SK-N-SH (cell line): ENCODE measurements at regions not wholly inside any gene's neighbourhood (a gene's known extent, or its start where the extent isn't known, plus 50 kb on each side); places are given as distances from the start of the nearest gene placed in this dataset.

Experiments used
- CTCF ChIA-PET: fragments of 300-600, 350-600 bp; formaldehyde crosslinking; extraction: SDS; loops from one replicate; lab custom pipeline; 2021; lab: Yijun Ruan, JAX
- POLR2A ChIA-PET: fragments of 350-600 bp; sonication (Branson Sonifier 250); formaldehyde crosslinking; extraction: SDS; loops from one replicate; lab custom pipeline; 2020; ENCODE audit warnings: antibody characterized with exemption, inconsistent platforms; lab: Yijun Ruan, JAX
- DNase-seq: peaks from one replicate; pipeline ENCODE4 v3.0.0; 2012
- H2AFZ ChIP-seq: fragments of 200-600 bp; sonication (generic); 2 replicates; pipeline ENCODE4 v1.8.1; 2016; ENCODE audit warnings: antibody characterized with exemption, mild to moderate bottlenecking, low read depth
- H3F3A ChIP-seq: fragments of 200-600 bp; sonication (generic); replicated peaks from 2 replicates; pipeline ENCODE3; 2016; ENCODE audit warnings: antibody characterized with exemption, mild to moderate bottlenecking; ENCODE audit not compliant: insufficient read depth
- H3K27ac ChIP-seq, 2 experiments: fragments of 200-500 bp in 1 of 2; fragments of 200-600 bp in 1 of 2; sonication (Bioruptor generic) in 1 of 2; sonication (generic), shearing (Covaris generic) in 1 of 2; 2 replicates each; pipeline versions ENCODE4 v1.5.1 to v1.6.1; 2014 to 2016; ENCODE audit warnings: low read depth in 2 of 2, inconsistent platforms in 1 of 2, low read length in 1 of 2, mild to moderate bottlenecking in 1 of 2, mixed read lengths in 1 of 2
- H3K27me3 ChIP-seq: fragments of 200-600 bp; sonication (generic), shearing (Covaris generic); 2 replicates; pipeline ENCODE4 v1.6.1; 2016; ENCODE audit warnings: mixed run types; ENCODE audit not compliant: insufficient read depth
- H3K36me3 ChIP-seq, 2 experiments: fragments of 200-500 bp in 1 of 2; fragments of 200-600 bp in 1 of 2; sonication (Bioruptor generic) in 1 of 2; sonication (generic) in 1 of 2; replicated peaks in 1 of 2; 2 replicates each; pipeline versions ENCODE3 to v1.5.1; 2014 to 2016; ENCODE audit warnings: low read length in 1 of 2, mild to moderate bottlenecking in 1 of 2; ENCODE audit not compliant: insufficient read depth in 2 of 2, control insufficient read depth in 1 of 2
- H3K4me1 ChIP-seq, 2 experiments: fragments of 200-500 bp in 1 of 2; fragments of 200-600 bp in 1 of 2; sonication (Bioruptor generic) in 1 of 2; sonication (generic), shearing (Covaris generic) in 1 of 2; 2 replicates each; pipeline versions ENCODE4 v1.5.1 to v1.6.1; 2014 to 2016; ENCODE audit warnings: low read depth in 1 of 2, low read length in 1 of 2, mixed run types in 1 of 2; ENCODE audit not compliant: insufficient read depth in 2 of 2, control insufficient read depth in 1 of 2
- H3K4me2 ChIP-seq: fragments of 200-600 bp; sonication (generic), shearing (Covaris generic); 2 replicates; pipeline ENCODE4 v1.6.1; 2017; ENCODE audit warnings: mixed run types
- H3K4me3 ChIP-seq, 2 experiments: fragments of 200-500 bp in 1 of 2; fragments of 200-600 bp in 1 of 2; sonication (Bioruptor generic) in 1 of 2; sonication (generic), shearing (Covaris generic) in 1 of 2; 2 replicates each; pipeline versions ENCODE4 v1.5.1 to v1.8.1; 2014 to 2016; ENCODE audit warnings: low read depth in 2 of 2, inconsistent platforms in 1 of 2, low read length in 1 of 2, mild to moderate bottlenecking in 1 of 2, mixed read lengths in 1 of 2, moderate library complexity in 1 of 2
- H3K79me2 ChIP-seq: fragments of 200-600 bp; sonication (generic); 2 replicates; pipeline ENCODE4 v1.8.1; 2017; ENCODE audit warnings: mild to moderate bottlenecking; ENCODE audit not compliant: insufficient read depth
- H3K9ac ChIP-seq: fragments of 200-600 bp; sonication (generic); 2 replicates; pipeline ENCODE4 v1.6.1; 2017; ENCODE audit warnings: mixed run types
- H3K9me2 ChIP-seq: fragments of 200-600 bp; sonication (generic); 2 replicates; pipeline ENCODE4 v1.6.1; 2017; ENCODE audit warnings: mixed run types
- H3K9me3 ChIP-seq: fragments of 200-600 bp; sonication (generic); 2 replicates; pipeline ENCODE4 v1.6.1; 2017; ENCODE audit warnings: mixed run types, mild to moderate bottlenecking, moderate library complexity
- H4K20me1 ChIP-seq: fragments of 200-600 bp; sonication (generic); 2 replicates; pipeline ENCODE4 v1.6.1; 2017; ENCODE audit warnings: mild to moderate bottlenecking, mixed run types; ENCODE audit not compliant: insufficient read depth
- CHD2 ChIP-seq: fragments of 150-350 bp; IDR thresholded peaks from 2 replicates; pipeline ENCODE4 v1.6.1; 2018; ENCODE audit warnings: low read length; ENCODE audit not compliant: partially characterized antibody
- EP300 ChIP-seq, 2 experiments: IDR thresholded peaks; 2 replicates each; pipeline versions ENCODE4 v1.4.0 to v1.6.1; 2012; ENCODE audit warnings: borderline replicate concordance in 1 of 2, low read depth in 1 of 2, low read length in 1 of 2
- EZH2phosphoT487 ChIP-seq: fragments of 200-600 bp; sonication (generic); IDR thresholded peaks from 2 replicates; pipeline ENCODE4 v1.6.1; 2017; ENCODE audit warnings: low read depth, mixed run types, mild to moderate bottlenecking, antibody characterized with exemption, moderate library complexity, borderline replicate concordance
- GATA2 ChIP-seq: sonication (generic); formaldehyde crosslinking; IDR thresholded peaks from 2 replicates; pipeline ENCODE4 v1.5.0; 2020; ENCODE audit warnings: mild to moderate bottlenecking, missing genetic modification reagents
- MXI1 ChIP-seq: IDR thresholded peaks from 2 replicates; pipeline ENCODE4 v1.6.1; 2012; ENCODE audit warnings: mild to moderate bottlenecking, low read depth, low read length, improper control_type of control experiment
- NRF1 ChIP-seq: IDR thresholded peaks from 2 replicates; pipeline ENCODE4 v1.6.1; 2012; ENCODE audit warnings: low read depth, mild to moderate bottlenecking, low read length
- POLR2AphosphoS5 ChIP-seq: IDR thresholded peaks from 2 replicates; pipeline ENCODE4 v1.6.1; 2012; ENCODE audit warnings: low read depth, low read length
- RFX5 ChIP-seq: IDR thresholded peaks from 2 replicates; pipeline ENCODE4 v1.6.1; 2012; ENCODE audit warnings: mild to moderate bottlenecking, improper control_type of control experiment, low read length
- SIN3A ChIP-seq: IDR thresholded peaks from 2 replicates; pipeline ENCODE4 v1.6.1; 2012; ENCODE audit warnings: low read depth, mild to moderate bottlenecking, low read length, moderate library complexity, borderline replicate concordance
- SMC3 ChIP-seq: IDR thresholded peaks from 2 replicates; pipeline ENCODE4 v1.6.1; 2012; ENCODE audit warnings: low read depth, low read length, improper control_type of control experiment
- YY1 ChIP-seq: IDR thresholded peaks from 2 replicates; pipeline ENCODE4 v1.4.0; 2012; ENCODE audit warnings: low read depth, mild to moderate bottlenecking
- WGBS: methylation state at CpG from one replicate; pipeline ENCODE4 v1.1.6; 2017; ENCODE audit warnings: low lambda C conversion rate; 5-methylcytosine and 5-hydroxymethylcytosine counted together
- TF ChIP-seq, protein P1 (sequence below): fragments of 150-350 bp; IDR thresholded peaks from 2 replicates; pipeline ENCODE4 v1.6.1; 2017; ENCODE audit warnings: antibody characterized with exemption, low read length, low read depth, borderline replicate concordance
- TF ChIP-seq, protein P2 (sequence below): IDR thresholded peaks from 2 replicates; pipeline ENCODE4 v1.4.0; 2012; ENCODE audit warnings: low read depth, borderline replicate concordance
- TF ChIP-seq, protein P3 (sequence below): IDR thresholded peaks from 2 replicates; pipeline ENCODE4 v1.6.1; 2012; ENCODE audit warnings: mild to moderate bottlenecking, low read depth, low read length, moderate library complexity
- TF ChIP-seq, protein P4 (sequence below): fragments of 150-350 bp; IDR thresholded peaks from 2 replicates; pipeline ENCODE4 v1.6.1; 2016; ENCODE audit warnings: mild to moderate bottlenecking, low read depth, low read length
- TF ChIP-seq, protein P5 (sequence below): IDR thresholded peaks from 2 replicates; pipeline ENCODE4; 2012
- TF ChIP-seq, protein P6 (sequence below): fragments of 200-600 bp; sonication (generic); IDR thresholded peaks from 2 replicates; pipeline ENCODE4 v1.6.1; 2017; ENCODE audit warnings: antibody characterized with exemption, mild to moderate bottlenecking, moderate library complexity
- TF ChIP-seq, protein P7 (sequence below): IDR thresholded peaks from 2 replicates; pipeline ENCODE4 v1.4.0; 2012; ENCODE audit warnings: low read depth, borderline replicate concordance

DNA sequence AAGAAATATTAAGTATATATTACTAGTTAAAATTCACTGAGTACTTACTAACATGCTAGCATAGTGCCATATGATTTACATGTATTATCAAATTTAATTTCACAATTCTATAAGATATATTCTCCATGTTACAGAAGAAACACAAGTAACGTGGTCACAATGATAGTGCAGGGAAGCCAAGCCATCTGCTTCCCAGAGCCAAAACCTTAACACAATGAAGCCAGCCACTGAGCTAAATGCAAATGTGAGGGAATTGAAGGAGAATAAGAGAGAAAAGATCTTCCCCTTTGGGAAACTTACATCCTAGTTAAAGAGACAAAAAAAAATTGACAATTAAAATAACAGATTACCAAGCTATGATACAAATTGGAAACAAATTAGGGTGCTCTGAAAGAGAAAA, 63.6 kb downstream of the ELAPOR2 start:
- Histone ChIP-seq H3K79me2 (peaks cover 45% of the 10 kb centered on the region), H3K4me2 (no peak overlapping the region)
- POLR2A ChIA-PET = no interaction called here

More for the DNA sequence above, 63.6 kb downstream of the ELAPOR2 start:
- Histone ChIP-seq H2AFZ (no peak overlapping the region), H3K36me3 (peaks cover 0 to under 1% of the 10 kb centered on the region in 2 experiments), H3K27ac (no peak overlapping the region), H3F3A (peaks cover 4% of the 10 kb centered on the region), H3K27me3 (no peaks in the 10 kb centered on the region), H3K4me1 (peaks cover 4 to 16% of the 10 kb centered on the region in 2 experiments; a peak in 3 of 4 replicates), H3K9ac (no peak overlapping the region), H3K4me3 (no peak overlapping the region), H3K9me3 (no peaks in the 10 kb centered on the region), H4K20me1 (peaks cover 9% of the 10 kb centered on the region; the same call in 1 of the 2 replicates), H3K9me2 (no peaks in the 10 kb centered on the region)
- DNase-seq = no peak
- CTCF ChIA-PET = interaction anchor here (1.1 kb wide), 1 partner anchor 9 kb away, joined by 4 read pairs; no protein-coding TSS in a partner anchor
- 78% methylated on average over 1 of the region's 1 CpG for WGBS
- TF ChIP-seq SIN3A = no peak
- TF ChIP-seq CHD2 = no peak
- TF ChIP-seq EZH2phosphoT487 = no peak
- TF ChIP-seq SMC3 = no peak
- TF ChIP-seq, protein P1, sequence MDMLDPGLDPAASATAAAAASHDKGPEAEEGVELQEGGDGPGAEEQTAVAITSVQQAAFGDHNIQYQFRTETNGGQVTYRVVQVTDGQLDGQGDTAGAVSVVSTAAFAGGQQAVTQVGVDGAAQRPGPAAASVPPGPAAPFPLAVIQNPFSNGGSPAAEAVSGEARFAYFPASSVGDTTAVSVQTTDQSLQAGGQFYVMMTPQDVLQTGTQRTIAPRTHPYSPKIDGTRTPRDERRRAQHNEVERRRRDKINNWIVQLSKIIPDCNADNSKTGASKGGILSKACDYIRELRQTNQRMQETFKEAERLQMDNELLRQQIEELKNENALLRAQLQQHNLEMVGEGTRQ = no peak
- TF ChIP-seq POLR2AphosphoS5 = no peak
- TF ChIP-seq, protein P2, sequence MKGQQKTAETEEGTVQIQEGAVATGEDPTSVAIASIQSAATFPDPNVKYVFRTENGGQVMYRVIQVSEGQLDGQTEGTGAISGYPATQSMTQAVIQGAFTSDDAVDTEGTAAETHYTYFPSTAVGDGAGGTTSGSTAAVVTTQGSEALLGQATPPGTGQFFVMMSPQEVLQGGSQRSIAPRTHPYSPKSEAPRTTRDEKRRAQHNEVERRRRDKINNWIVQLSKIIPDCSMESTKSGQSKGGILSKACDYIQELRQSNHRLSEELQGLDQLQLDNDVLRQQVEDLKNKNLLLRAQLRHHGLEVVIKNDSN = no peak
- TF ChIP-seq, protein P3, sequence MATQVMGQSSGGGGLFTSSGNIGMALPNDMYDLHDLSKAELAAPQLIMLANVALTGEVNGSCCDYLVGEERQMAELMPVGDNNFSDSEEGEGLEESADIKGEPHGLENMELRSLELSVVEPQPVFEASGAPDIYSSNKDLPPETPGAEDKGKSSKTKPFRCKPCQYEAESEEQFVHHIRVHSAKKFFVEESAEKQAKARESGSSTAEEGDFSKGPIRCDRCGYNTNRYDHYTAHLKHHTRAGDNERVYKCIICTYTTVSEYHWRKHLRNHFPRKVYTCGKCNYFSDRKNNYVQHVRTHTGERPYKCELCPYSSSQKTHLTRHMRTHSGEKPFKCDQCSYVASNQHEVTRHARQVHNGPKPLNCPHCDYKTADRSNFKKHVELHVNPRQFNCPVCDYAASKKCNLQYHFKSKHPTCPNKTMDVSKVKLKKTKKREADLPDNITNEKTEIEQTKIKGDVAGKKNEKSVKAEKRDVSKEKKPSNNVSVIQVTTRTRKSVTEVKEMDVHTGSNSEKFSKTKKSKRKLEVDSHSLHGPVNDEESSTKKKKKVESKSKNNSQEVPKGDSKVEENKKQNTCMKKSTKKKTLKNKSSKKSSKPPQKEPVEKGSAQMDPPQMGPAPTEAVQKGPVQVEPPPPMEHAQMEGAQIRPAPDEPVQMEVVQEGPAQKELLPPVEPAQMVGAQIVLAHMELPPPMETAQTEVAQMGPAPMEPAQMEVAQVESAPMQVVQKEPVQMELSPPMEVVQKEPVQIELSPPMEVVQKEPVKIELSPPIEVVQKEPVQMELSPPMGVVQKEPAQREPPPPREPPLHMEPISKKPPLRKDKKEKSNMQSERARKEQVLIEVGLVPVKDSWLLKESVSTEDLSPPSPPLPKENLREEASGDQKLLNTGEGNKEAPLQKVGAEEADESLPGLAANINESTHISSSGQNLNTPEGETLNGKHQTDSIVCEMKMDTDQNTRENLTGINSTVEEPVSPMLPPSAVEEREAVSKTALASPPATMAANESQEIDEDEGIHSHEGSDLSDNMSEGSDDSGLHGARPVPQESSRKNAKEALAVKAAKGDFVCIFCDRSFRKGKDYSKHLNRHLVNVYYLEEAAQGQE = no peak
- TF ChIP-seq NRF1 = no peak
- TF ChIP-seq, protein P4, sequence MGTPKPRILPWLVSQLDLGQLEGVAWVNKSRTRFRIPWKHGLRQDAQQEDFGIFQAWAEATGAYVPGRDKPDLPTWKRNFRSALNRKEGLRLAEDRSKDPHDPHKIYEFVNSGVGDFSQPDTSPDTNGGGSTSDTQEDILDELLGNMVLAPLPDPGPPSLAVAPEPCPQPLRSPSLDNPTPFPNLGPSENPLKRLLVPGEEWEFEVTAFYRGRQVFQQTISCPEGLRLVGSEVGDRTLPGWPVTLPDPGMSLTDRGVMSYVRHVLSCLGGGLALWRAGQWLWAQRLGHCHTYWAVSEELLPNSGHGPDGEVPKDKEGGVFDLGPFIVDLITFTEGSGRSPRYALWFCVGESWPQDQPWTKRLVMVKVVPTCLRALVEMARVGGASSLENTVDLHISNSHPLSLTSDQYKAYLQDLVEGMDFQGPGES = no peak
- TF ChIP-seq RFX5 = no peak
- TF ChIP-seq YY1 = no peak
- TF ChIP-seq, protein P5, sequence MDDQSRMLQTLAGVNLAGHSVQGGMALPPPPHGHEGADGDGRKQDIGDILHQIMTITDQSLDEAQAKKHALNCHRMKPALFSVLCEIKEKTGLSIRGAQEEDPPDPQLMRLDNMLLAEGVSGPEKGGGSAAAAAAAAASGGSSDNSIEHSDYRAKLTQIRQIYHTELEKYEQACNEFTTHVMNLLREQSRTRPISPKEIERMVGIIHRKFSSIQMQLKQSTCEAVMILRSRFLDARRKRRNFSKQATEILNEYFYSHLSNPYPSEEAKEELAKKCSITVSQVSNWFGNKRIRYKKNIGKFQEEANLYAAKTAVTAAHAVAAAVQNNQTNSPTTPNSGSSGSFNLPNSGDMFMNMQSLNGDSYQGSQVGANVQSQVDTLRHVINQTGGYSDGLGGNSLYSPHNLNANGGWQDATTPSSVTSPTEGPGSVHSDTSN = no peak
- no peak for TF ChIP-seq EP300 (IDR thresholded peaks at IDR 0.05; ENCODE audit: borderline replicate concordance in 1 of 2, low read depth in 1 of 2, low read length in 1 of 2)
- no peak for TF ChIP-seq MXI1
- no peak for TF ChIP-seq GATA2 (CRISPR knock-in tag)
- TF ChIP-seq, protein P6, sequence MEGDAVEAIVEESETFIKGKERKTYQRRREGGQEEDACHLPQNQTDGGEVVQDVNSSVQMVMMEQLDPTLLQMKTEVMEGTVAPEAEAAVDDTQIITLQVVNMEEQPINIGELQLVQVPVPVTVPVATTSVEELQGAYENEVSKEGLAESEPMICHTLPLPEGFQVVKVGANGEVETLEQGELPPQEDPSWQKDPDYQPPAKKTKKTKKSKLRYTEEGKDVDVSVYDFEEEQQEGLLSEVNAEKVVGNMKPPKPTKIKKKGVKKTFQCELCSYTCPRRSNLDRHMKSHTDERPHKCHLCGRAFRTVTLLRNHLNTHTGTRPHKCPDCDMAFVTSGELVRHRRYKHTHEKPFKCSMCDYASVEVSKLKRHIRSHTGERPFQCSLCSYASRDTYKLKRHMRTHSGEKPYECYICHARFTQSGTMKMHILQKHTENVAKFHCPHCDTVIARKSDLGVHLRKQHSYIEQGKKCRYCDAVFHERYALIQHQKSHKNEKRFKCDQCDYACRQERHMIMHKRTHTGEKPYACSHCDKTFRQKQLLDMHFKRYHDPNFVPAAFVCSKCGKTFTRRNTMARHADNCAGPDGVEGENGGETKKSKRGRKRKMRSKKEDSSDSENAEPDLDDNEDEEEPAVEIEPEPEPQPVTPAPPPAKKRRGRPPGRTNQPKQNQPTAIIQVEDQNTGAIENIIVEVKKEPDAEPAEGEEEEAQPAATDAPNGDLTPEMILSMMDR = no peak
- TF ChIP-seq, protein P7, sequence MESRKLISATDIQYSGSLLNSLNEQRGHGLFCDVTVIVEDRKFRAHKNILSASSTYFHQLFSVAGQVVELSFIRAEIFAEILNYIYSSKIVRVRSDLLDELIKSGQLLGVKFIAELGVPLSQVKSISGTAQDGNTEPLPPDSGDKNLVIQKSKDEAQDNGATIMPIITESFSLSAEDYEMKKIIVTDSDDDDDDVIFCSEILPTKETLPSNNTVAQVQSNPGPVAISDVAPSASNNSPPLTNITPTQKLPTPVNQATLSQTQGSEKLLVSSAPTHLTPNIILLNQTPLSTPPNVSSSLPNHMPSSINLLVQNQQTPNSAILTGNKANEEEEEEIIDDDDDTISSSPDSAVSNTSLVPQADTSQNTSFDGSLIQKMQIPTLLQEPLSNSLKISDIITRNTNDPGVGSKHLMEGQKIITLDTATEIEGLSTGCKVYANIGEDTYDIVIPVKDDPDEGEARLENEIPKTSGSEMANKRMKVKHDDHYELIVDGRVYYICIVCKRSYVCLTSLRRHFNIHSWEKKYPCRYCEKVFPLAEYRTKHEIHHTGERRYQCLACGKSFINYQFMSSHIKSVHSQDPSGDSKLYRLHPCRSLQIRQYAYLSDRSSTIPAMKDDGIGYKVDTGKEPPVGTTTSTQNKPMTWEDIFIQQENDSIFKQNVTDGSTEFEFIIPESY = no peak
